SU-DHL-6 (cell line): ENCODE measurements at regions not wholly inside any gene's neighbourhood (a gene's known extent, or its start where the extent isn't known, plus 50 kb on each side); places are given as distances from the start of the nearest gene placed in this dataset.

Experiments used
- H2AFZ ChIP-seq: fragments of 200-600 bp; sonication (generic); 2 replicates; pipeline ENCODE4 v1.6.1; 2014; ENCODE audit warnings: low read depth, mild to moderate bottlenecking, moderate library complexity, mixed read lengths, antibody characterized with exemption, low read length; ENCODE audit not compliant: severe bottlenecking
- H3F3A ChIP-seq: fragments of 200-600 bp; shearing (Covaris generic); 2 replicates; pipeline ENCODE4 v1.6.0; 2016; ENCODE audit warnings: antibody characterized with exemption, mild to moderate bottlenecking; ENCODE audit not compliant: insufficient read depth
- H3K27ac ChIP-seq: fragments of 200-600 bp; sonication (generic); 2 replicates; pipeline ENCODE4 v1.5.1; 2016; ENCODE audit warnings: low read depth, mild to moderate bottlenecking, low read length, moderate library complexity, mixed read lengths
- H3K27me3 ChIP-seq: fragments of 200-600 bp; sonication (generic), shearing (Covaris generic); 2 replicates; pipeline ENCODE4 v1.6.0; 2014; ENCODE audit warnings: mild to moderate bottlenecking, low read length
- H3K36me3 ChIP-seq: fragments of 200-600 bp; sonication (generic); 2 replicates; pipeline ENCODE4 v1.6.1; 2014; ENCODE audit warnings: mild to moderate bottlenecking, low read length, mixed read lengths
- H3K4me2 ChIP-seq: fragments of 300-600, 200-600 bp; shearing (Covaris generic), sonication (generic); 2 replicates; pipeline ENCODE4 v1.6.0; 2014; ENCODE audit warnings: low read length, low read depth, mild to moderate bottlenecking; ENCODE audit not compliant: poor library complexity, severe bottlenecking
- H3K4me3 ChIP-seq: fragments of 200-600 bp; sonication (generic); 2 replicates; pipeline ENCODE4 v1.5.1; 2014; ENCODE audit warnings: antibody characterized with exemption, low read length, mild to moderate bottlenecking, mixed read lengths; ENCODE audit not compliant: insufficient read depth, poor library complexity, severe bottlenecking
- H3K79me2 ChIP-seq: fragments of 200-600 bp; sonication (generic); 2 replicates; pipeline ENCODE4 v1.6.1; 2014; ENCODE audit warnings: mild to moderate bottlenecking, low read length, moderate library complexity; ENCODE audit not compliant: insufficient read depth
- H3K9ac ChIP-seq: fragments of 200-600 bp; sonication (generic); 2 replicates; pipeline ENCODE4 v1.7.0; 2014; ENCODE audit warnings: mild to moderate bottlenecking, low read length
- H3K9me2 ChIP-seq: fragments of 200-600 bp; sonication (generic); replicated peaks from 2 replicates; pipeline ENCODE4 v1.6.1; 2014; ENCODE audit warnings: low read length; ENCODE audit not compliant: insufficient read depth
- H3K9me3 ChIP-seq: fragments of 200-600 bp; sonication (generic); 2 replicates; pipeline ENCODE4 v1.6.1; 2014; ENCODE audit warnings: low read length, mixed read lengths; ENCODE audit not compliant: insufficient read depth
- H4K20me1 ChIP-seq: fragments of 200-600 bp; sonication (generic); 2 replicates; pipeline ENCODE4 v1.6.1; 2014; ENCODE audit warnings: low read depth, mild to moderate bottlenecking, antibody characterized with exemption, low read length, moderate library complexity, mixed read lengths
- CTCF ChIP-seq: fragments of 200-600 bp; sonication (generic); IDR thresholded peaks from one replicate; pipeline ENCODE4 v1.5.1; 2017; ENCODE audit warnings: antibody characterized with exemption, mild to moderate bottlenecking, low read length, moderate library complexity; ENCODE audit not compliant: insufficient read depth, poor library complexity, severe bottlenecking
- EZH2phosphoT487 ChIP-seq: fragments of 200-600 bp; sonication (generic), shearing (Covaris generic); conservative IDR thresholded peaks from 2 replicates; pipeline ENCODE4 v1.6.1; 2018; ENCODE audit warnings: mild to moderate bottlenecking, antibody characterized with exemption, low read length, moderate library complexity, mixed read lengths

- no peak overlapping the region for H3K4me3 ChIP-seq
- no peaks in the 10 kb centered on the region for H3K9me3 ChIP-seq
- no peak overlapping the region for H3K9ac ChIP-seq
- no peaks in the 10 kb centered on the region for H3F3A ChIP-seq
- no peaks in the 10 kb centered on the region for H3K9me2 ChIP-seq
- no peak for TF ChIP-seq CTCF
- no peak for TF ChIP-seq EZH2phosphoT487
- no peaks in the 10 kb centered on the region for H3K79me2 ChIP-seq
- no peaks in the 10 kb centered on the region for H3K27me3 ChIP-seq
- no peaks in the 10 kb centered on the region for H4K20me1 ChIP-seq
- no peak overlapping the region for H3K27ac ChIP-seq
- H3K36me3 ChIP-seq: no peaks in the 10 kb centered on the region
- no peak overlapping the region for H2AFZ ChIP-seq
- H3K4me2 ChIP-seq: no peak overlapping the region
Measured at GRCh38 chr21:34192646-34193285, 119.4 kb downstream of the MRPS6 start.

- Histone ChIP-seq H3K27me3 (no peaks in the 10 kb centered on the region), H3K4me3 (no peak overlapping the region), H3K79me2 (no peaks in the 10 kb centered on the region), H3F3A (no peaks in the 10 kb centered on the region), H3K36me3 (no peaks in the 10 kb centered on the region), H3K27ac (no peak overlapping the region), H3K9ac (no peak overlapping the region), H3K4me2 (no peak overlapping the region), H3K9me2 (no peaks in the 10 kb centered on the region), H2AFZ (no peak overlapping the region), H3K9me3 (no peaks in the 10 kb centered on the region), H4K20me1 (no peaks in the 10 kb centered on the region)
- TF ChIP-seq CTCF (no peak), EZH2phosphoT487 (no peak)
Measured at GRCh38 chr21:34195335-34195734, 122.0 kb downstream of the MRPS6 start.

GRCh38 chr21:34196996-34197395 lies 123.6 kb downstream of the MRPS6 start:
- H3K27me3 ChIP-seq: no peaks in the 10 kb centered on the region
- H3K4me3 ChIP-seq: no peak overlapping the region

More at GRCh38 chr21:34196996-34197395, 123.6 kb downstream of the MRPS6 start:
- no peak overlapping the region for H2AFZ ChIP-seq
- H3K36me3 ChIP-seq: no peaks in the 10 kb centered on the region
- no peaks in the 10 kb centered on the region for H3K79me2 ChIP-seq
- H3K27ac ChIP-seq: no peak overlapping the region
- H3K4me2 ChIP-seq: no peak overlapping the region
- no peaks in the 10 kb centered on the region for H4K20me1 ChIP-seq
- TF ChIP-seq EZH2phosphoT487 (no peak), CTCF (no peak)
- no peaks in the 10 kb centered on the region for H3K9me2 ChIP-seq
- H3K9me3 ChIP-seq: no peaks in the 10 kb centered on the region
- no peak overlapping the region for H3K9ac ChIP-seq
- no peaks in the 10 kb centered on the region for H3F3A ChIP-seq
